Astrocyte of the spinal cord (primary cell): ENCODE measurements at regions not wholly inside any gene's neighbourhood (a gene's known extent, or its start where the extent isn't known, plus 50 kb on each side); places are given as distances from the start of the nearest gene placed in this dataset.
A peak's percentile ranks its signal among the peaks of the same experiment; 100 is the strongest.

ENCODE experiments used
- DNase-seq: peaks from one replicate; pipeline ENCODE4 v3.0.0; 2011; ENCODE audit warnings: low read depth, low spot score
- H3K4me3 ChIP-seq: 2 replicates; pipeline ENCODE4 v1.5.1; 2011; ENCODE audit warnings: low read depth, mild to moderate bottlenecking, low read length, moderate library complexity
- CTCF ChIP-seq: IDR thresholded peaks from 2 replicates; pipeline ENCODE4 v1.5.1; 2012; ENCODE audit warnings: low read depth, mild to moderate bottlenecking, low read length, inconsistent platforms
- in situ Hi-C: cut with HindIII; loops from 2 replicates; pipeline ENCODE4 v1.10.0; 2017; ENCODE audit warnings: low sequenced_read_pairs

- in situ Hi-C loops = no loop called here
- H3K4me3 ChIP-seq = no peak overlapping the region
- TF ChIP-seq CTCF = no peak
- DNase-seq = peak; percentile 7
Observed at GRCh38 chr6:45816674-45817297, 198.9 kb downstream of the CLIC5 start.

GRCh38 chr6:45815466-45816125, 200.1 kb downstream of the CLIC5 start:
- in situ Hi-C loops = no loop called here
- no peak for TF ChIP-seq CTCF
- H3K4me3 ChIP-seq = no peak overlapping the region
- no peak for DNase-seq

- in situ Hi-C loops = no loop called here
- DNase-seq = no peak
Observed at GRCh38 chr6:45814772-45815171, 200.9 kb downstream of the CLIC5 start.

GRCh38 chr6:45813943-45814342, 201.7 kb downstream of the CLIC5 start:
- in situ Hi-C loops = no loop called here
- H3K4me3 ChIP-seq = no peak overlapping the region
- no peak for DNase-seq
- TF ChIP-seq CTCF = no peak

More at GRCh38 chr6:45814772-45815171, 200.9 kb downstream of the CLIC5 start:
- no peak overlapping the region for H3K4me3 ChIP-seq
- TF ChIP-seq CTCF = no peak

GRCh38 chr6:45812922-45813321, 202.7 kb downstream of the CLIC5 start:
- no peak for DNase-seq
- TF ChIP-seq CTCF = no peak
- H3K4me3 ChIP-seq = no peak overlapping the region
- in situ Hi-C loops = no loop called here

GRCh38 chr6:45808917-45809316, 206.7 kb downstream of the CLIC5 start:
- in situ Hi-C loops = no loop called here
- H3K4me3 ChIP-seq = no peak overlapping the region
- no peak for TF ChIP-seq CTCF
- no peak for DNase-seq
